Kidney epithelial cell (primary cell): ENCODE measurements at regions not wholly inside any gene's neighbourhood (a gene's known extent, or its start where the extent isn't known, plus 50 kb on each side); places are given as distances from the start of the nearest gene placed in this dataset.

Experiments
- DNase-seq: peaks from one replicate; pipeline ENCODE4 v3.0.0-alpha.2; 2010; ENCODE audit warnings: low read depth
- H3K27me3 ChIP-seq: 2 replicates; pipeline ENCODE4 v1.6.0; 2011; ENCODE audit warnings: low read length; ENCODE audit not compliant: control insufficient read depth, insufficient read depth
- H3K36me3 ChIP-seq: 2 replicates; pipeline ENCODE4 v1.5.1; 2011; ENCODE audit warnings: low read length; ENCODE audit not compliant: control insufficient read depth, insufficient read depth
- H3K4me3 ChIP-seq: 2 replicates; pipeline ENCODE4 v1.5.1; 2011; ENCODE audit warnings: low read depth, mild to moderate bottlenecking, control low read depth, low read length
- TF ChIP-seq, protein P1 (sequence below): IDR thresholded peaks from 2 replicates; pipeline ENCODE4 v1.5.1; 2011; ENCODE audit warnings: mild to moderate bottlenecking, moderate library complexity, low read length, control low read depth, inconsistent platforms; ENCODE audit not compliant: insufficient read depth, poor library complexity, severe bottlenecking

DNA sequence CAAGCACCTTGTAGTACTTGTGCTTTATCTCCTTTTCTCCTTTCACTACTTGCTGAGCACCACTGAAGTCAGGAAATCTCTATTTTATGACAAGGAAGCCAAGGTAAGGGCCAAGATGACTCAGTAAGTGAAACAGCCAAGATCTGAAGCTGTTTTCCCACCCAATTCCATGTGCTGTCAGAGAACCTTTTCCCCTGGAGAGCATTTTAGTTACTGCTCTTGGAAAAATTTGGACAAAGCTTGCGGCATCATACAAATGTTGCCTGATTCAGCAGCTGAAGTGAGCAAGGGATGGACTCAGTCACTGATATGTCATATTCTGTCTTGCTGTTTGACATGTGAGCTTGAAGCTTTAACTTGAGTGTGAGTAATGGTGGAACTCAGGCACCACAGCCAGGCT is 391.4 kb downstream of the RAB28 start:
- Histone ChIP-seq H3K4me3 (no peak overlapping the region), H3K36me3 (no peaks in the 10 kb centered on the region), H3K27me3 (no peaks in the 10 kb centered on the region)
- DNase-seq = no peak
- TF ChIP-seq, protein P1, sequence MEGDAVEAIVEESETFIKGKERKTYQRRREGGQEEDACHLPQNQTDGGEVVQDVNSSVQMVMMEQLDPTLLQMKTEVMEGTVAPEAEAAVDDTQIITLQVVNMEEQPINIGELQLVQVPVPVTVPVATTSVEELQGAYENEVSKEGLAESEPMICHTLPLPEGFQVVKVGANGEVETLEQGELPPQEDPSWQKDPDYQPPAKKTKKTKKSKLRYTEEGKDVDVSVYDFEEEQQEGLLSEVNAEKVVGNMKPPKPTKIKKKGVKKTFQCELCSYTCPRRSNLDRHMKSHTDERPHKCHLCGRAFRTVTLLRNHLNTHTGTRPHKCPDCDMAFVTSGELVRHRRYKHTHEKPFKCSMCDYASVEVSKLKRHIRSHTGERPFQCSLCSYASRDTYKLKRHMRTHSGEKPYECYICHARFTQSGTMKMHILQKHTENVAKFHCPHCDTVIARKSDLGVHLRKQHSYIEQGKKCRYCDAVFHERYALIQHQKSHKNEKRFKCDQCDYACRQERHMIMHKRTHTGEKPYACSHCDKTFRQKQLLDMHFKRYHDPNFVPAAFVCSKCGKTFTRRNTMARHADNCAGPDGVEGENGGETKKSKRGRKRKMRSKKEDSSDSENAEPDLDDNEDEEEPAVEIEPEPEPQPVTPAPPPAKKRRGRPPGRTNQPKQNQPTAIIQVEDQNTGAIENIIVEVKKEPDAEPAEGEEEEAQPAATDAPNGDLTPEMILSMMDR = no peak

DNA sequence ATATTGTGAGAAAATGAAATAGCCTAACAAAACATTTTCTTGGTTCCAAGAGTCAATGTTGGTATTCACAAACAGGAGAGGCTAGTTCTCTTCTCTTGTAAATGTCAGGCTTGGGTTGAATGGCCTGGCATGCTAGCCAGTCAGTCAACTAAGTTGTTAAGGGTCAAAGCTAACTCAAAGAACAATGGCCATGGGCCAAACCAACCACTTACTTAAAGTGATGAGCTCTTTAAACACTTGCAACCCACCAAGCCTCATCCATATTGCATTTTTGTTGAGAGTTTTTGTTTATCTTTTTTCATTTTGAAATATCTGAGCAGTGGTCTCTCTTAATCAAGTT is 394.5 kb downstream of the RAB28 start:
- TF ChIP-seq, protein P1 = no peak
- no peak overlapping the region for H3K4me3 ChIP-seq
- no peaks in the 10 kb centered on the region for H3K27me3 ChIP-seq
- DNase-seq = no peak
- H3K36me3 ChIP-seq = no peaks in the 10 kb centered on the region

GRCh38 chr4:13088726-13089658 is 395.1 kb downstream of the RAB28 start:
- TF ChIP-seq, protein P1 = no peak
- no peaks in the 10 kb centered on the region for H3K36me3 ChIP-seq
- no peak for DNase-seq

DNA sequence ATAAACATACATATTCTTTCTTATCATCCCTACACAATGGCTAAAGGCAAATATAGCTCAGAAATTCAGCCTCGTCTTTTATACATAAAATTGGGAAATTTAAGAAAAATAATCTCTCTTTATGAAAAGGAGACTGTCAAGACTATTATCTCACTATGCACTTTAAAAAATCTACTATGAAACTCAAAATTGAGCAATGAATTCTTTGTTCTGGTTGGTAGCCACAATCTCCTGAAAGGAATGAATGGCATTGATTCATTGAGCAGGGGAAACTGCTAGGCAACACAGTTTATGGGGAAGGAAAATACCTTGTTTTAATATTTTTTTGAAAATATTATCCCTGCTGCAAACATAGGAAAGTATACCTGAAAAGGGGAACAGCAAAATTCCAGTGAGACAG is 397.1 kb downstream of the RAB28 start:
- H3K27me3 ChIP-seq = no peaks in the 10 kb centered on the region
- no peak overlapping the region for H3K4me3 ChIP-seq
- no peaks in the 10 kb centered on the region for H3K36me3 ChIP-seq
- DNase-seq = no peak
- TF ChIP-seq, protein P1 = no peak

More at GRCh38 chr4:13088726-13089658, 395.1 kb downstream of the RAB28 start:
- Histone ChIP-seq H3K27me3 (no peaks in the 10 kb centered on the region), H3K4me3 (no peak overlapping the region)

GRCh38 chr4:13084210-13084609 is 399.9 kb downstream of the RAB28 start:
- Histone ChIP-seq H3K36me3 (no peaks in the 10 kb centered on the region), H3K4me3 (no peak overlapping the region), H3K27me3 (no peaks in the 10 kb centered on the region)
- TF ChIP-seq, protein P1 = no peak
- DNase-seq = no peak

- no peaks in the 10 kb centered on the region for H3K36me3 ChIP-seq
- no peak for DNase-seq
Observed at GRCh38 chr4:13081830-13082229, 402.3 kb downstream of the RAB28 start.

More at GRCh38 chr4:13081830-13082229, 402.3 kb downstream of the RAB28 start:
- Histone ChIP-seq H3K4me3 (no peak overlapping the region), H3K27me3 (no peaks in the 10 kb centered on the region)
- TF ChIP-seq, protein P1 = no peak
